ENCODE measurements at regions not wholly inside any gene's neighbourhood (a gene's known extent, or its start where the extent isn't known, plus 50 kb on each side); places are given as distances from the start of the nearest gene placed in this dataset.

- no peak for TF ChIP-seq REST (IDR thresholded peaks at IDR 0.05)
- no peak for TF ChIP-seq KDM1A (IDR thresholded peaks at IDR 0.05; ENCODE audit: low read depth)
- TF ChIP-seq POLR2A (IDR thresholded peaks at IDR 0.05; ENCODE audit: low read length) = no peak
- no peak for TF ChIP-seq CTCF (IDR thresholded peaks at IDR 0.05)
- TF ChIP-seq FOXS1 (CRISPR knock-in tag; IDR thresholded peaks at IDR 0.05) = no peak
- no peak for TF ChIP-seq EP300 (IDR thresholded peaks at IDR 0.05)
- TF ChIP-seq RFX5 (IDR thresholded peaks at IDR 0.05) = no peak
Measured at GRCh38 chr2:81549646-81550045, 1245.1 kb upstream of the LRRTM1 start.
